Cardiac fibroblast (primary cell): ENCODE measurements at regions not wholly inside any gene's neighbourhood (a gene's known extent, or its start where the extent isn't known, plus 50 kb on each side); places are given as distances from the start of the nearest gene placed in this dataset.

ENCODE experiments used
- DNase-seq, 2 donors: peaks; one replicate each; pipeline versions ENCODE4 v3.0.0 to v3.0.0-alpha.2; 2010; ENCODE audit warnings: low read depth in 2 of 2
- H3K4me3 ChIP-seq, 2 donors: replicated peaks in 1 of 2; 1 replicate in 1 of 2; 2 replicates in 1 of 2; pipeline ENCODE4 v1.5.1; 2011; ENCODE audit warnings: low read depth in 2 of 2, low read length in 2 of 2, mild to moderate bottlenecking in 2 of 2, moderate library complexity in 1 of 2
- TF ChIP-seq, protein P1 (sequence below): IDR thresholded peaks from one replicate; pipeline ENCODE4 v1.5.1; 2011; ENCODE audit warnings: low read depth, mild to moderate bottlenecking, low read length, inconsistent platforms

DNA sequence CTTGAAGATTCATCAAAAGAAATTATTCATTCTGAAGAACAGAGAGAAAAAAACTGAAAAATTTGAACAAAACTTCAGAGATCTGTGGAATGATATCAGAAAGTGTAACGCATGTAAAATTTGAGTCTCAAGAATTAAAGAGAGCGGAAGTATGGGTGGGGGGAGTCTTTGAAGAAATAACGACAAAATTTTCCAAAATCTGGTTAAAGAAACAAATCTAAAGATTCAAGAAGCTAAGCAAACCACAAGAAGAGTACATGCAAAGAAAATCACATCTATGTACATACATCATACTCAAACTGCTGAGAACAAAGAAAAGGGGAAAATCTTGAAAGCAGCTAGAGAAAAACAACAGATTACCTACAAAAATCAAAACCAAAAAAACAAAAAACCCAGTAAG, 149.4 kb upstream of the TBCA start:
- DNase-seq: no peak
- H3K4me3 ChIP-seq: no peak overlapping the region
- TF ChIP-seq, protein P1, sequence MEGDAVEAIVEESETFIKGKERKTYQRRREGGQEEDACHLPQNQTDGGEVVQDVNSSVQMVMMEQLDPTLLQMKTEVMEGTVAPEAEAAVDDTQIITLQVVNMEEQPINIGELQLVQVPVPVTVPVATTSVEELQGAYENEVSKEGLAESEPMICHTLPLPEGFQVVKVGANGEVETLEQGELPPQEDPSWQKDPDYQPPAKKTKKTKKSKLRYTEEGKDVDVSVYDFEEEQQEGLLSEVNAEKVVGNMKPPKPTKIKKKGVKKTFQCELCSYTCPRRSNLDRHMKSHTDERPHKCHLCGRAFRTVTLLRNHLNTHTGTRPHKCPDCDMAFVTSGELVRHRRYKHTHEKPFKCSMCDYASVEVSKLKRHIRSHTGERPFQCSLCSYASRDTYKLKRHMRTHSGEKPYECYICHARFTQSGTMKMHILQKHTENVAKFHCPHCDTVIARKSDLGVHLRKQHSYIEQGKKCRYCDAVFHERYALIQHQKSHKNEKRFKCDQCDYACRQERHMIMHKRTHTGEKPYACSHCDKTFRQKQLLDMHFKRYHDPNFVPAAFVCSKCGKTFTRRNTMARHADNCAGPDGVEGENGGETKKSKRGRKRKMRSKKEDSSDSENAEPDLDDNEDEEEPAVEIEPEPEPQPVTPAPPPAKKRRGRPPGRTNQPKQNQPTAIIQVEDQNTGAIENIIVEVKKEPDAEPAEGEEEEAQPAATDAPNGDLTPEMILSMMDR: no peak

DNA sequence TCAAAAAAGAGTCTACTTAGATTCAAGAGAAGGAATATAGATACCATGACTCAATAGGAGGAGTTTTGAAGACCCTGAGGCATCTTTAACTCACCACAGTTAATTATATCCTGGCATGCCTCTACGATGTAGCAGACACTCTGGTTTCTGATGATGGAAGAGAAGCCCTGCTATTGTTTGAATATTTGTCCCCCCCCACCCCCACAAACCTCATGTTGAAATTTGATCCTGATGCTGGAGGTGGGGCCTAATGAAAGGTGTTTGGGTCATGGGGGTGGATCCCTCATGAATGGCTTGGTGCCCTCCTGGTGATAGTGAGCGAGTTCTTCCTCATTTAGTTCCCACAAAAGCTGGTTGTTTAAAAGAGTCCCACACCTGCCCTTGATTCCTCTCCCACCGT, 147.9 kb upstream of the TBCA start:
- no peak overlapping the region for H3K4me3 ChIP-seq
- DNase-seq: no peak
- TF ChIP-seq, protein P1: no peak

DNA sequence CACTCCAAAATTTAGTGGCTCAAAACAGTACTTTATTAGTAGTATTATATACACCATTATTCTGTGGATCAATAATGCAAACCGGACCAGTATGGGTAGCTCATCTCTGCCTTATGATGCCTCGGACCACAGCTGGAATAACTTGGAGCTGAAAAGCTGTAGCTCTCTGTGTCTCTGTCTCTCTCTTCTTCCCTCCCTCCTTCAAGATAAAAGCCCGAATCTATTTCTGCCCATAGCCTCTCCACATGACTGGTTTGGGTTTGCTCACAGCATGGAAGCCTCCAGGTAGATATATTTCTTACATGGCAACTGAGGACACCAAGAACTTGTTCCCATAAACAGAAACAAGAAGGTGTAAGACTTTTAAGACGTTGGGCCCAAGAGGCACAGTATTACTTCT, 147.5 kb upstream of the TBCA start:
- TF ChIP-seq, protein P1: no peak
- H3K4me3 ChIP-seq: no peak overlapping the region
- DNase-seq: no peak

DNA sequence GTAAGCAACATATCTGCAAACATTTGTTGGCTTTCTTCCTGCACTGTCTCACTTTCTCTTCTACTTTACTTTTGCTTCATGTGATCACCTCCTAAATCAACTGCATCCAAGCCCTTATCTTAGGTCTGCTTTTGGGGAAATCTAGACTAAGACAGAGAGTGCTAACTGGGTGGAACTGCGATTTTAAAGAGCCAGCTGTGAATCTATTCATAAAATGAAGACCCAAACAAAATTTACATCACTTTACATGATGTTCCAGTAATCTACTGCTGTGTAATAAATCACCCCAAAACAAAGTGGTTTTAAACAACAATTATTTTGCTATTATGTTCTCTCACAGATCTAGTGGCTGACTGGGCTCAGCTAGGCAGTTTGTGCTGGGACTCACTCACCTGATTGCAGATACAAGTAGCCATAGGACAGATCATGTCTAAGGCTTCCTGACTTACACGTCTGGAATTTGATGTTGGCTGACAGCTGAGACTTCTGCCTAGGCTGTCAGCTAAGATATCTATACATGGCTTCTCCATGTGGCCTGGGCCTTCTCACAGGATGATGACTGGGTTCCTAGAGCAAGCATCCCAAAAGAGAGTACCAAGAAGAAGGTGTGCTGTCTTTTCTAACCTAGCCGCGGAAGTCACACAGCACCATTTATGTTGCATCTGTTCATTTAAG, 145.1 kb upstream of the TBCA start:
- no peak for DNase-seq
- H3K4me3 ChIP-seq: no peak overlapping the region
- TF ChIP-seq, protein P1: no peak

DNA sequence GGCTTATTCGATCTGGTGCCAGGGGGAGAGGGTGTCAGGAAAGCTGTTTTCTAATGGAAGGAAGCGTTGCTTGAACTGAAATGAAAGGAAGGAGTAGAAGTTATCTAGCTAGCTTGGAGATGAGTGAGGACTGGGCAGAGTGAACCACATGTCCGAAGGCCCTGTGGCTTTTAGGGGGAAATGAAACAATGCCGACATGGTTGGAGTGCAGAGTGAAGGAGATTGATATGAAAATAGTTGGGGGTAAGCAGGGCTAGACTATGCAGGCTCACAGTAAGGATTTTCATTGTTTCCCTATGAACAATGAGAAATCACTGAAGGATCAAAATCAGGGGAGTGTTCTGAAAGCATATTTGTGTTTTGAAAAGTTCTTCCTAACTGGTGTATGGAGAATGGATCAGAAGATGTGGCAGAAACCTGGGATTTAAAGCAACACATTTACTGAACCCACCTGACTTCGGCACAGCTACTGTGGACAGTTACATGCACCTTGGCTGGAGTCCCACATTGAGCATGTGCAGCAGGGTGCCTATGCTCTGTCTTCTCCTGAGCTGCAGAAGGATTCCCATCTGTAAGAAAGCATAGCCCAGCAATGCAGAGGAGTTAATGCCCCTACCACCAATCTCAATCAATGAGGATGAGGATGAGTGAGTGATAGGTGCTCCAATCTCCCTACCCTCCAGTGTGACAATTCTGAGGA, 144.4 kb upstream of the TBCA start:
- DNase-seq: no peak
- no peak overlapping the region for H3K4me3 ChIP-seq
- TF ChIP-seq, protein P1: no peak

DNA sequence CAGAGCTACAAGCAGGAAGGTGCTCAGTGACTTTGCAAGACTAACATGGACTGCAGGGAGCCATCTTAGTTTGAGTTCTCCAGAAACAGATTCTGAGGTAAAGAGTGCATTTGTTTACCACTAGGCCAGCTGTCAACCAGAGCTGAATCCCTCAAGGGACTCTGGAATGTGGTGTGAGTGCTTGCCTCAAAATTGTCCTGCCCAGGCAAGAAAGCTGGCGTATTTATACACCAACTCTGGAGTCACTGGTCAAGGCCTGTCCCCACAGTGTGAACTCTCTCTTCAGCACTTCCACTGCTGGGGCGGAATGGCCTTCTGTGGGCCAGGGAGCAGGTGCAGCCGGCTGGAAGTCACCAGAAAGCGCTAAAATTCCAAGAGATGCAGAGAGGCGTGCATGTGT, 139.2 kb upstream of the TBCA start:
- DNase-seq: no peak
- TF ChIP-seq, protein P1: no peak
- no peak overlapping the region for H3K4me3 ChIP-seq
